Suprapubic skin (tissue), 3 donors: ENCODE measurements at regions not wholly inside any gene's neighbourhood (a gene's known extent, or its start where the extent isn't known, plus 50 kb on each side); places are given as distances from the start of the nearest gene placed in this dataset.

Experiments
- EP300 ChIP-seq: sonication (generic); formaldehyde crosslinking; IDR thresholded peaks from one replicate; pipeline ENCODE4 v1.6.1; 2017; ENCODE audit warnings: antibody characterized with exemption
- POLR2A ChIP-seq, 2 donors: fragments of 450-650 bp; IDR thresholded peaks; one replicate each; pipeline ENCODE4 v1.6.1; 2017; ENCODE audit warnings: antibody characterized with exemption in 2 of 2, mild to moderate bottlenecking in 2 of 2, moderate library complexity in 2 of 2
- TF ChIP-seq, protein P1 (sequence below), 2 donors: fragments of 200-600 bp in 1 of 2; fragments of 450-650 bp in 1 of 2; sonication (generic) in 1 of 2; IDR thresholded peaks; one replicate each; pipeline ENCODE4 v1.5.1; 2016 to 2019; ENCODE audit warnings: antibody characterized with exemption in 2 of 2, mild to moderate bottlenecking in 1 of 2, moderate library complexity in 1 of 2

DNA sequence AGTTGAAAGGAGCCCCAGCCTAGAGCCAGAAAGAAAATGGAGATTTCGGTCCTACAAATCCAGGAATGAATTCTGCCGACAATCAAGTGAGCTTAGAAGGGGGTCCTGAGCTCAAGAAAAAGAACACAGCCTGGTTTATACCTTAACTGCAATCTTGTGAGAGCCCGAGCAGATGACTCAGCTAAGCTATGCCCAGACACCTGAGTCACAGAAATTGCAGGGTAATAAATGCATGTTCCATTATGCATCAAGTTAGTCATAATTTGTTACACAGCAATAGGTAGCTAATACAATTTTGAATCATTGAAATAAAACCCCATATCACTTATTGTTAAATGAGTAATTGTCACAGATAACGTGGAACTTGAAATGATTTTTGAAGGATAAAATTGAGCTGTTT is 111.8 kb upstream of the FOXP2 start:
- TF ChIP-seq, protein P1, sequence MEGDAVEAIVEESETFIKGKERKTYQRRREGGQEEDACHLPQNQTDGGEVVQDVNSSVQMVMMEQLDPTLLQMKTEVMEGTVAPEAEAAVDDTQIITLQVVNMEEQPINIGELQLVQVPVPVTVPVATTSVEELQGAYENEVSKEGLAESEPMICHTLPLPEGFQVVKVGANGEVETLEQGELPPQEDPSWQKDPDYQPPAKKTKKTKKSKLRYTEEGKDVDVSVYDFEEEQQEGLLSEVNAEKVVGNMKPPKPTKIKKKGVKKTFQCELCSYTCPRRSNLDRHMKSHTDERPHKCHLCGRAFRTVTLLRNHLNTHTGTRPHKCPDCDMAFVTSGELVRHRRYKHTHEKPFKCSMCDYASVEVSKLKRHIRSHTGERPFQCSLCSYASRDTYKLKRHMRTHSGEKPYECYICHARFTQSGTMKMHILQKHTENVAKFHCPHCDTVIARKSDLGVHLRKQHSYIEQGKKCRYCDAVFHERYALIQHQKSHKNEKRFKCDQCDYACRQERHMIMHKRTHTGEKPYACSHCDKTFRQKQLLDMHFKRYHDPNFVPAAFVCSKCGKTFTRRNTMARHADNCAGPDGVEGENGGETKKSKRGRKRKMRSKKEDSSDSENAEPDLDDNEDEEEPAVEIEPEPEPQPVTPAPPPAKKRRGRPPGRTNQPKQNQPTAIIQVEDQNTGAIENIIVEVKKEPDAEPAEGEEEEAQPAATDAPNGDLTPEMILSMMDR (IDR thresholded peaks at IDR 0.05) = no peak
- TF ChIP-seq EP300 = no peak
- no peak for TF ChIP-seq POLR2A (IDR thresholded peaks at IDR 0.05)
